Esophagus (tissue), 2 donors: ENCODE measurements at regions not wholly inside any gene's neighbourhood (a gene's known extent, or its start where the extent isn't known, plus 50 kb on each side); places are given as distances from the start of the nearest gene placed in this dataset.

ENCODE experiments used
- H3K27ac ChIP-seq, 2 donors: one replicate each; pipeline ENCODE4 v1.5.1; 2013; ENCODE audit warnings: low read depth in 2 of 2, mild to moderate bottlenecking in 2 of 2, inconsistent platforms in 1 of 2, low read length in 1 of 2, moderate library complexity in 1 of 2
- H3K27me3 ChIP-seq, 2 donors: one replicate each; pipeline ENCODE4 v1.6.1; 2013; ENCODE audit warnings: low read length in 2 of 2, control low read depth in 1 of 2, mild to moderate bottlenecking in 1 of 2; ENCODE audit not compliant: insufficient read depth in 2 of 2, control insufficient read depth in 1 of 2
- H3K36me3 ChIP-seq, 2 donors: one replicate each; pipeline ENCODE4 v1.6.1; 2013; ENCODE audit warnings: low read length in 1 of 2; ENCODE audit not compliant: control insufficient read depth in 2 of 2, insufficient read depth in 2 of 2
- H3K4me1 ChIP-seq, 2 donors: one replicate each; pipeline ENCODE4 v1.6.1; 2013; ENCODE audit warnings: low read length in 1 of 2; ENCODE audit not compliant: control insufficient read depth in 2 of 2, insufficient read depth in 2 of 2
- H3K4me3 ChIP-seq, 2 donors: one replicate each; pipeline ENCODE4 v1.5.1; 2013; ENCODE audit warnings: low read length in 2 of 2, mild to moderate bottlenecking in 2 of 2, low read depth in 1 of 2, moderate library complexity in 1 of 2
- H3K9me3 ChIP-seq, 2 donors: one replicate each; pipeline ENCODE4 v1.6.1; 2013; ENCODE audit warnings: mild to moderate bottlenecking in 2 of 2, low read depth in 1 of 2, low read length in 1 of 2, moderate library complexity in 1 of 2; ENCODE audit not compliant: control insufficient read depth in 2 of 2, insufficient read depth in 1 of 2
- whole genome bisulfite sequencing, 2 donors: extraction: QIAGEN DNeasy Blood & Tissue Kit; methylation state at CpG; one replicate each; pipeline ENCODE4 v1.1.7; 2013; 5-methylcytosine and 5-hydroxymethylcytosine counted together
- donor health status: healthy with polysubstance abuse.
- donor health status: Bipolar disorder and iron deficiency.

- 62 to 68% methylated on average over 6 of the region's 6 CpGs for WGBS, 2 donors
- Histone ChIP-seq H3K27ac (no peak overlapping the region), H3K27me3 (peaks cover 0 to 5% of the 10 kb centered on the region in 2 donors), H3K4me1 (no peaks in the 10 kb centered on the region), H3K9me3 (no peaks in the 10 kb centered on the region), H3K4me3 (no peak overlapping the region), H3K36me3 (no peaks in the 10 kb centered on the region)
These were observed 174.2 kb downstream of the RRAGC start for GRCh38 chr1:38685388-38685787.

- Histone ChIP-seq H3K9me3 (no peaks in the 10 kb centered on the region), H3K4me1 (no peaks in the 10 kb centered on the region), H3K36me3 (no peaks in the 10 kb centered on the region), H3K27me3 (peaks cover 0 to 1% of the 10 kb centered on the region in 2 donors), H3K4me3 (no peak overlapping the region), H3K27ac (no peak overlapping the region)
- 46 to 48% methylated on average over 5 of the region's 5 CpGs for WGBS, 2 donors
These were observed 178.6 kb downstream of the RRAGC start for GRCh38 chr1:38680801-38681510.

DNA sequence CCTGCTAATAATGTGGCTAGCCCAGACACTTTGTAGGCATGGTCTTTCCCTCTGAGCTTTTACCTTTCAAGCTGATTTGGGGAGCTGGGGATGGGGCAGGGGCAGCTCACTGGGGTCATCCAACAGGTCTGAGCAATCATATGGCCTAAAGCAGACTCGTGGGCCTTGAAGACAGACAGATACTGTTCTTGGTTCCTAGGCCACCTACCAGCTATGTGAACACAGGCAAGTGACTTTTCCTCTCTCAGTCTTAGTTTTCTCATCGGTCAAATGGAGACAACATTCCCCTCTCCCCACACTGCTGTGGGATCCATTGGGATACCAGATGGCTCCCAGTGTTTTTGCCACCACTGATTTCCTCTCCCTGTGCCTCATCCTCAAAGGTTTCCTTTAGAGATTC lies 181.8 kb downstream of the RRAGC start:
- Histone ChIP-seq H3K4me1 (no peaks in the 10 kb centered on the region), H3K36me3 (no peaks in the 10 kb centered on the region), H3K27ac (no peak overlapping the region), H3K27me3 (no peaks in the 10 kb centered on the region), H3K4me3 (no peak overlapping the region), H3K9me3 (no peaks in the 10 kb centered on the region)
- WGBS, 2 donors, result 79 to 80% methylated on average over 2 of the region's 2 CpGs

DNA sequence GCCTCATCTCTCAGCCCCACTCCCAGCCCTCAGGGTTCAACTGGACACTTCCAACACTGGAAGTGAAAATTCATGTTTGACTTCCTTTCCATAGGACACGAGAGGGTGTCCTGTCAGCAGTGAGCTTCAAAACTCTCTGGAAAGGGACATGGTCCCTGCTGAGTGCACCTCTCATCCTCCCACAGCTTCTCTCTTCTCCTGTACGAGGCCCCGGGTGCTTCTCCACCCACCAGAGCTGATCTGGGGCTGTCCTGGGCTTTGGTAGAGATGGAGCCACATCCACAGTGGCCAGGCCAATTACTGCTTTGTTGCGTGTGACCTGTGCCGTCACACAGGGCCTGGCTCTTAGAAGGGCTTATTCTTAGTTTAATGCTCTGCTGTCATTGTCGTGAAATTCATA lies 182.3 kb downstream of the RRAGC start:
- H3K27ac ChIP-seq, result no peak overlapping the region
- no peak overlapping the region for H3K4me3 ChIP-seq
- no peaks in the 10 kb centered on the region for H3K36me3 ChIP-seq
- H3K27me3 ChIP-seq, result no peaks in the 10 kb centered on the region
- H3K4me1 ChIP-seq, result no peaks in the 10 kb centered on the region
- H3K9me3 ChIP-seq, result no peaks in the 10 kb centered on the region
- 79 to 92% methylated on average over 6 of the region's 6 CpGs for WGBS, 2 donors

GRCh38 chr1:38672692-38673091 lies 186.9 kb downstream of the RRAGC start:
- Histone ChIP-seq H3K9me3 (peaks cover 0 to 2% of the 10 kb centered on the region in 2 donors), H3K4me3 (no peak overlapping the region), H3K36me3 (no peaks in the 10 kb centered on the region), H3K4me1 (no peaks in the 10 kb centered on the region), H3K27me3 (no peaks in the 10 kb centered on the region), H3K27ac (no peak overlapping the region)
- WGBS, 2 donors, result 51 to 60% methylated on average over 4 of the region's 4 CpGs

GRCh38 chr1:38671221-38671620 lies 188.4 kb downstream of the RRAGC start:
- Histone ChIP-seq H3K27ac (no peak overlapping the region), H3K4me1 (no peaks in the 10 kb centered on the region), H3K36me3 (no peaks in the 10 kb centered on the region), H3K4me3 (no peak overlapping the region), H3K9me3 (peaks cover 0 to 3% of the 10 kb centered on the region in 2 donors), H3K27me3 (no peaks in the 10 kb centered on the region)
- 49 to 64% methylated on average over 8 of the region's 8 CpGs for WGBS, 2 donors

DNA sequence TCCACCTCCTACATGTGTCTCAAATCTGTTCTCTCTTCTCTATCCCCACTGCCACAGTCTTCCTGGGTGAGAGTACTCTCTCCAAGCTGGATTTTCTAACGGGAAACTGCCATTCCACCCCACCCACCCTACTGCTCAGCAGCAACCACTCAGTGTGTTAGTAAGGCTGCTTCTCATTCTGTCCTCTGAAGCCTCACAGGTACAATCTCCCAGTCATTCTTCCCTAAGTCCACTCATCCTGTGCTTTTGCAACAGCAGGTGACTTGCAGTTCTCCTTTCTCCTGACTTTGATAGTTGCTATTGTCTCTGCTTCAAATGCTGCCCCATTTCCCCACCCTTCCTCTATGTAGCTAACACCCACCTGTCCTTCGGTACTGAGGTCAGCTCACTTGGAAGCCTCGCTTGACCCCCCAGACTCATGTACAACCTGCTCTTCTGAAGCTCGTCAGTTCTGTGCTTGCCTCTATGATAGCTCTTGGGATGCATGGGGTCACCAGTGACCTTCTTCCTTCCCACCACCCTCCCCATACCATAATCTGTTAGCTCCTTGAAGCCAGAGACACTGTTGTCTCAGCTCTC lies 188.9 kb downstream of the RRAGC start:
- no peaks in the 10 kb centered on the region for H3K4me1 ChIP-seq
- no peaks in the 10 kb centered on the region for H3K27me3 ChIP-seq
- peaks cover 0 to 3% of the 10 kb centered on the region in 2 donors for H3K9me3 ChIP-seq
- 82 to 85% methylated on average over 4 of the region's 4 CpGs for WGBS, 2 donors
- H3K27ac ChIP-seq, result no peak overlapping the region
- no peak overlapping the region for H3K4me3 ChIP-seq
- no peaks in the 10 kb centered on the region for H3K36me3 ChIP-seq

GRCh38 chr1:38667626-38668025 lies 191.9 kb downstream of the RRAGC start:
- H3K4me1 ChIP-seq, result no peaks in the 10 kb centered on the region
- no peaks in the 10 kb centered on the region for H3K36me3 ChIP-seq
- WGBS, 2 donors, result 48 to 59% methylated on average over 4 of the region's 4 CpGs
- H3K27ac ChIP-seq, result no peak overlapping the region
- peaks cover 0 to 3% of the 10 kb centered on the region in 2 donors for H3K9me3 ChIP-seq
- H3K27me3 ChIP-seq, result no peaks in the 10 kb centered on the region
- no peak overlapping the region for H3K4me3 ChIP-seq

- Histone ChIP-seq H3K9me3 (no peaks in the 10 kb centered on the region), H3K4me1 (no peaks in the 10 kb centered on the region), H3K27ac (no peak overlapping the region), H3K36me3 (no peaks in the 10 kb centered on the region), H3K27me3 (no peaks in the 10 kb centered on the region), H3K4me3 (no peak overlapping the region)
- 54 to 63% methylated on average over 7 of the region's 7 CpGs for WGBS, 2 donors
These were observed 197.4 kb downstream of the RRAGC start for GRCh38 chr1:38662126-38662525.

- Histone ChIP-seq H3K36me3 (no peaks in the 10 kb centered on the region), H3K9me3 (no peaks in the 10 kb centered on the region), H3K27ac (no peak overlapping the region), H3K4me1 (no peaks in the 10 kb centered on the region), H3K27me3 (no peaks in the 10 kb centered on the region), H3K4me3 (no peak overlapping the region)
- WGBS, 2 donors, result 67 to 70% methylated on average over 1 of the region's 1 CpG
These were observed 200.7 kb downstream of the RRAGC start for GRCh38 chr1:38658883-38659282.
